GM23338 (cell line): ENCODE measurements at regions not wholly inside any gene's neighbourhood (a gene's known extent, or its start where the extent isn't known, plus 50 kb on each side); places are given as distances from the start of the nearest gene placed in this dataset.

Source experiments
- CREB1 ChIP-seq: fragments of 250-450 bp; sonication (Bioruptor Pico); IDR thresholded peaks from 2 replicates; pipeline ENCODE4 v1.5.0; 2020; ENCODE audit warnings: low read depth, mild to moderate bottlenecking, moderate library complexity
- CTCF ChIP-seq, 2 experiments: fragments of 200-600 bp in 1 of 2; sonication (generic) in 1 of 2; conservative IDR thresholded peaks; 2 replicates each; pipeline versions ENCODE4 v1.5.1 to v1.6.1; 2016 to 2017; ENCODE audit warnings: antibody characterized with exemption in 2 of 2, low read depth in 2 of 2, mild to moderate bottlenecking in 2 of 2, moderate library complexity in 1 of 2
- EZH2 ChIP-seq: fragments of 200-600 bp; sonication (generic); IDR thresholded peaks from one replicate; pipeline ENCODE4 v1.8.0; 2017; ENCODE audit warnings: antibody characterized with exemption, mild to moderate bottlenecking, low read depth; ENCODE audit not compliant: unreplicated experiment
- EZH2phosphoT487 ChIP-seq: fragments of 200-600 bp; sonication (generic); IDR thresholded peaks from one replicate; pipeline ENCODE4 v1.8.1; 2018; ENCODE audit warnings: antibody characterized with exemption; ENCODE audit not compliant: unreplicated experiment
- POLR2AphosphoS5 ChIP-seq: IDR thresholded peaks from 2 replicates; pipeline ENCODE4 v1.6.1; 2016; ENCODE audit warnings: antibody characterized with exemption, low read depth
- TF ChIP-seq, protein P1 (sequence below): fragments of 250-450 bp; sonication (Bioruptor Pico); IDR thresholded peaks from 2 replicates; pipeline ENCODE4 v1.5.0; 2020; ENCODE audit warnings: mild to moderate bottlenecking, moderate library complexity

- TF ChIP-seq CTCF (conservative IDR thresholded peaks at IDR 0.05; ENCODE audit: low read depth in 2 of 2), result no peak
- TF ChIP-seq POLR2AphosphoS5, result no peak
- no peak for TF ChIP-seq EZH2
- TF ChIP-seq, protein P1, sequence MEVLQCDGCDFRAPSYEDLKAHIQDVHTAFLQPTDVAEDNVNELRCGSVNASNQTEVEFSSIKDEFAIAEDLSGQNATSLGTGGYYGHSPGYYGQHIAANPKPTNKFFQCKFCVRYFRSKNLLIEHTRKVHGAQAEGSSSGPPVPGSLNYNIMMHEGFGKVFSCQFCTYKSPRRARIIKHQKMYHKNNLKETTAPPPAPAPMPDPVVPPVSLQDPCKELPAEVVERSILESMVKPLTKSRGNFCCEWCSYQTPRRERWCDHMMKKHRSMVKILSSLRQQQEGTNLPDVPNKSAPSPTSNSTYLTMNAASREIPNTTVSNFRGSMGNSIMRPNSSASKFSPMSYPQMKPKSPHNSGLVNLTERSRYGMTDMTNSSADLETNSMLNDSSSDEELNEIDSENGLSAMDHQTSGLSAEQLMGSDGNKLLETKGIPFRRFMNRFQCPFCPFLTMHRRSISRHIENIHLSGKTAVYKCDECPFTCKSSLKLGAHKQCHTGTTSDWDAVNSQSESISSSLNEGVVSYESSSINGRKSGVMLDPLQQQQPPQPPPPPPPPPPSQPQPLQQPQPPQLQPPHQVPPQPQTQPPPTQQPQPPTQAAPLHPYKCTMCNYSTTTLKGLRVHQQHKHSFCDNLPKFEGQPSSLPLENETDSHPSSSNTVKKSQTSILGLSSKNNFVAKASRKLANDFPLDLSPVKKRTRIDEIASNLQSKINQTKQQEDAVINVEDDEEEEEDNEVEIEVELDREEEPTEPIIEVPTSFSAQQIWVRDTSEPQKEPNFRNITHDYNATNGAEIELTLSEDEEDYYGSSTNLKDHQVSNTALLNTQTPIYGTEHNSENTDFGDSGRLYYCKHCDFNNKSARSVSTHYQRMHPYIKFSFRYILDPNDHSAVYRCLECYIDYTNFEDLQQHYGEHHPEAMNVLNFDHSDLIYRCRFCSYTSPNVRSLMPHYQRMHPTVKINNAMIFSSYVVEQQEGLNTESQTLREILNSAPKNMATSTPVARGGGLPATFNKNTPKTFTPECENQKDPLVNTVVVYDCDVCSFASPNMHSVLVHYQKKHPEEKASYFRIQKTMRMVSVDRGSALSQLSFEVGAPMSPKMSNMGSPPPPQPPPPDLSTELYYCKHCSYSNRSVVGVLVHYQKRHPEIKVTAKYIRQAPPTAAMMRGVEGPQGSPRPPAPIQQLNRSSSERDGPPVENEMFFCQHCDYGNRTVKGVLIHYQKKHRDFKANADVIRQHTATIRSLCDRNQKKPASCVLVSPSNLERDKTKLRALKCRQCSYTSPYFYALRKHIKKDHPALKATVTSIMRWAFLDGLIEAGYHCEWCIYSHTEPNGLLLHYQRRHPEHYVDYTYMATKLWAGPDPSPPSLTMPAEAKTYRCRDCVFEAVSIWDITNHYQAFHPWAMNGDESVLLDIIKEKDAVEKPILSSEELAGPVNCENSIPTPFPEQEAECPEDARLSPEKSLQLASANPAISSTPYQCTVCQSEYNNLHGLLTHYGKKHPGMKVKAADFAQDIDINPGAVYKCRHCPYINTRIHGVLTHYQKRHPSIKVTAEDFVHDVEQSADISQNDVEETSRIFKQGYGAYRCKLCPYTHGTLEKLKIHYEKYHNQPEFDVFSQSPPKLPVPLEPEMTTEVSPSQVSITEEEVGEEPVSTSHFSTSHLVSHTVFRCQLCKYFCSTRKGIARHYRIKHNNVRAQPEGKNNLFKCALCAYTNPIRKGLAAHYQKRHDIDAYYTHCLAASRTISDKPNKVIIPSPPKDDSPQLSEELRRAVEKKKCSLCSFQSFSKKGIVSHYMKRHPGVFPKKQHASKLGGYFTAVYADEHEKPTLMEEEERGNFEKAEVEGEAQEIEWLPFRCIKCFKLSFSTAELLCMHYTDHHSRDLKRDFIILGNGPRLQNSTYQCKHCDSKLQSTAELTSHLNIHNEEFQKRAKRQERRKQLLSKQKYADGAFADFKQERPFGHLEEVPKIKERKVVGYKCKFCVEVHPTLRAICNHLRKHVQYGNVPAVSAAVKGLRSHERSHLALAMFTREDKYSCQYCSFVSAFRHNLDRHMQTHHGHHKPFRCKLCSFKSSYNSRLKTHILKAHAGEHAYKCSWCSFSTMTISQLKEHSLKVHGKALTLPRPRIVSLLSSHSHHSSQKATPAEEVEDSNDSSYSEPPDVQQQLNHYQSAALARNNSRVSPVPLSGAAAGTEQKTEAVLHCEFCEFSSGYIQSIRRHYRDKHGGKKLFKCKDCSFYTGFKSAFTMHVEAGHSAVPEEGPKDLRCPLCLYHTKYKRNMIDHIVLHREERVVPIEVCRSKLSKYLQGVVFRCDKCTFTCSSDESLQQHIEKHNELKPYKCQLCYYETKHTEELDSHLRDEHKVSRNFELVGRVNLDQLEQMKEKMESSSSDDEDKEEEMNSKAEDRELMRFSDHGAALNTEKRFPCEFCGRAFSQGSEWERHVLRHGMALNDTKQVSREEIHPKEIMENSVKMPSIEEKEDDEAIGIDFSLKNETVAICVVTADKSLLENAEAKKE, result no peak
- TF ChIP-seq EZH2phosphoT487, result no peak
- no peak for TF ChIP-seq CREB1 (CRISPR knock-in tag)
Observed at GRCh38 chr2:191499874-191500565, 177.9 kb upstream of the NABP1 start.
